Bronchial epithelial cell (primary cell): ENCODE measurements at regions not wholly inside any gene's neighbourhood (a gene's known extent, or its start where the extent isn't known, plus 50 kb on each side); places are given as distances from the start of the nearest gene placed in this dataset.

ENCODE experiments used
- DNase-seq: peaks from one replicate; pipeline ENCODE4 v3.0.0-alpha.2; 2010; ENCODE audit warnings: low read depth
- FAIRE-seq: peaks from 2 replicates; lab custom pipeline; 2011; peaks lifted over from hg19 to GRCh38; lab: Jason Lieb, UNC
- H3K27me3 ChIP-seq: 2 replicates; pipeline ENCODE4 v1.5.1; 2011; ENCODE audit warnings: low read length; ENCODE audit not compliant: control insufficient read depth, insufficient read depth
- H3K36me3 ChIP-seq: 2 replicates; pipeline ENCODE4 v1.5.1; 2011; ENCODE audit warnings: low read length; ENCODE audit not compliant: control insufficient read depth, insufficient read depth
- H3K4me3 ChIP-seq: 2 replicates; pipeline ENCODE4 v1.5.1; 2011; ENCODE audit warnings: mild to moderate bottlenecking, low read depth, low read length, control low read depth
- TF ChIP-seq, protein P1 (sequence below): IDR thresholded peaks from 2 replicates; pipeline ENCODE4 v1.5.1; 2011; ENCODE audit warnings: mild to moderate bottlenecking, moderate library complexity, low read length, control low read depth, inconsistent platforms; ENCODE audit not compliant: insufficient read depth, severe bottlenecking

DNA sequence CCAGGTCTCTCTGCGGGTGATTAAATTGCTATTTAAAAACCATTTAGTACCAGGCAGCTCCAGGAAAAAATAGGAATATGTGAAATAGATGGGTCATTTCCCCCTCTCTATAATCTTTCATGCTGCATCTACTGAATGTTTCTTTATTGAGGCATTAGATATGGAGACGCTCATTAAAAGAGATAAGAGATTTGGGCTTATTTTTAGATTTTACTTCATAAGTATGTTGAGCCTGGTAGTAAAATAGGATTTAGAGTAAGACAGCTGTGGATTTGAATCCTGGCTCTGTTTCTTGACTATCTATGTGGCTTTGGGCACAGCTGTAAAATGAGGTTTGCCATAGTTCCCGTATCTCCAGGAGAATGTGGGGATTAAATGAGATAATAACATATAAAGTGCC lies 451.0 kb upstream of the GRIA1 start:
- FAIRE-seq (no peak), DNase-seq (no peak)
- Histone ChIP-seq H3K27me3 (no peaks in the 10 kb centered on the region), H3K4me3 (no peak overlapping the region), H3K36me3 (no peaks in the 10 kb centered on the region)
- TF ChIP-seq, protein P1, sequence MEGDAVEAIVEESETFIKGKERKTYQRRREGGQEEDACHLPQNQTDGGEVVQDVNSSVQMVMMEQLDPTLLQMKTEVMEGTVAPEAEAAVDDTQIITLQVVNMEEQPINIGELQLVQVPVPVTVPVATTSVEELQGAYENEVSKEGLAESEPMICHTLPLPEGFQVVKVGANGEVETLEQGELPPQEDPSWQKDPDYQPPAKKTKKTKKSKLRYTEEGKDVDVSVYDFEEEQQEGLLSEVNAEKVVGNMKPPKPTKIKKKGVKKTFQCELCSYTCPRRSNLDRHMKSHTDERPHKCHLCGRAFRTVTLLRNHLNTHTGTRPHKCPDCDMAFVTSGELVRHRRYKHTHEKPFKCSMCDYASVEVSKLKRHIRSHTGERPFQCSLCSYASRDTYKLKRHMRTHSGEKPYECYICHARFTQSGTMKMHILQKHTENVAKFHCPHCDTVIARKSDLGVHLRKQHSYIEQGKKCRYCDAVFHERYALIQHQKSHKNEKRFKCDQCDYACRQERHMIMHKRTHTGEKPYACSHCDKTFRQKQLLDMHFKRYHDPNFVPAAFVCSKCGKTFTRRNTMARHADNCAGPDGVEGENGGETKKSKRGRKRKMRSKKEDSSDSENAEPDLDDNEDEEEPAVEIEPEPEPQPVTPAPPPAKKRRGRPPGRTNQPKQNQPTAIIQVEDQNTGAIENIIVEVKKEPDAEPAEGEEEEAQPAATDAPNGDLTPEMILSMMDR: no peak

DNA sequence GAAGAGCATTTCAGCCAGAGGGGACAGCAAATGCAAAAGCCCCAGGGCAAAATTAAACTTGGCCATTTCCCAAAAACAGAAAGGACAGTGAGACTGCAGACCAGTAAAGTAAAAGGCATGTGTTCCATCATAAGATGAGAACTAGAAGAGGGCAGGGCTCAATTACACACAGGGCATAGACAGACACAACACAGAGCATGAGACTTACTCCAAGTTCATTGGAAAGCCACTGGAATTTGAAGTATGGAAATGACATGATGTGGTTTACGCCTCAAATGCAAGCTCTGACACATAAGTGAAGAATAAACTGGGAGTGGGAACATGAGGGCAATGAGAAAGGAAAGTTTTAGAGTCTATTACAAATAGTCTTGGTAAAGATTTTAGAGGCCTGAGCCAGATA lies 446.6 kb upstream of the GRIA1 start:
- Histone ChIP-seq H3K27me3 (no peaks in the 10 kb centered on the region), H3K4me3 (no peak overlapping the region), H3K36me3 (no peaks in the 10 kb centered on the region)
- TF ChIP-seq, protein P1: no peak
- DNase-seq (peak; percentile 54), FAIRE-seq (no peak)

DNA sequence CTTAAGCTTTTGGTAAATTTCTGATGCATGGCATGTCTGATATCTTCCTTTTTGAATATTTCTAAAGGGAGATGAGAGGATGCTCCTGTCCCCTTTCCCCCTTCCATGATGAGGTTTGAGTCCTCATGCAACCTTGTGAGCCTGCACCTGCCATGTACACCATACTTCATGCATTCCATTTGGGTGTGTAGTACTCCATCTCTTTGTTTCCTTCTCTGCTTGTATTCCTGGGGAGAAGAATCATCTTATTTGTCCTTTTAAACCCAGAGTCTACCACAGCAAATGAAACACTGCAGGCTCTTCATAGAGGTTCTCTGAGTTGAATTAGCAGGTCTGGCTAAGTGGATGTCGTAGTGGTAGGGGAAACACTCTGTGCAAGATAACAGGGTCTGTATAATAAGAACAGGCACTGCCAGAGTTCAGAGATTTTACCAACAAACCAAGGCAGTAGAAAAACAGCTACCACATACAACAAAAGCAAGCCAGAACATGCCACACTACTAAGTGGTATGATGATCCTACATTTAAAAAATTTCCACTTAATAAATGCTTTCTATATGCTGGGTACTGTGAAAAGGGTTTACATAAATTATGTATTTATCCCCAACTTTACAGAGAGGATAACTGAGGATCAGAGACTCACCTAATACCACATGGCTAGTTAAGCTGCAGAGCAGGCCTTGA lies 439.8 kb upstream of the GRIA1 start:
- Histone ChIP-seq H3K4me3 (no peak overlapping the region), H3K27me3 (no peaks in the 10 kb centered on the region), H3K36me3 (no peaks in the 10 kb centered on the region)
- TF ChIP-seq, protein P1: no peak
- peak; percentile 29 for DNase-seq
- no peak for FAIRE-seq

DNA sequence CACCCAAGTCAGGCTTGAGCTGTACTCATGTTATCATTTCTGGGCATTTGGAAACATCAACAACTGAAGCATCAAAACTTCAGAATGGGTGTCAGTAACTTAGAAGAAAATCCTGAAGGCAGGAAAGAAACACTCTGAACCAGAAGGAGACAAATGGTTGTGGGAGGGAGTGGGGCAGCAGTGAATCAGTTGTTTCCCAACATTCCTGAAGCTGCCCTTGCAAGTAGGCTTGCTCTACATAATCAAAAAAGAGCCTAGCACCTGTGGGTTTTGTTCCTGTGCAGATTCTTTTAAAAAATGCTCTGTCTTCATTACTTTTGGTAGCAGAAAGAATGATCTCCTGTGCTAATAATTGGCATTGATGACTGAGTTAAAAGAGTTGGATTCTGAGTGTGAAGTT lies 424.2 kb upstream of the GRIA1 start:
- TF ChIP-seq, protein P1: no peak
- FAIRE-seq (no peak), DNase-seq (no peak)
- no peak overlapping the region for H3K4me3 ChIP-seq
- H3K27me3 ChIP-seq: no peaks in the 10 kb centered on the region
- no peaks in the 10 kb centered on the region for H3K36me3 ChIP-seq

DNA sequence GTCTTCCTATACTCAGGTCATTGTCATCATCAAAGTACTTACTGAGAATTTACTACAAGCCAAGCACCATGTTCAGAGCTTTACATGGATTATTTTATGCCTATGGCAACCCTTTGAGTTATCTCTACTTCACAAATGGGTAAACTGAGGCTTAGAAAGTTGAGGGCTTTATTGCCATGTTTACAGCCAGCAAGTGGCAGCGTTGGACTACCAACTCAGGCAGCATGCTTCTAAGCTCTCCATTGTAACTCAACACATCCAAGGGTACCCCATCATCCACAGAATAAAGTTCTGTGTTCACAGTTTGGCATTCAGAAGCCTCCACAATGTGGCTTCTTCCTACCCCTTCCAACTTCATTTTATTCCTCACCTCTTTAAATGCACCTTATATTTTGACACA lies 422.6 kb upstream of the GRIA1 start:
- DNase-seq (no peak), FAIRE-seq (no peak)

More for the DNA sequence above, 422.6 kb upstream of the GRIA1 start:
- TF ChIP-seq, protein P1: no peak
- Histone ChIP-seq H3K27me3 (no peaks in the 10 kb centered on the region), H3K4me3 (no peak overlapping the region), H3K36me3 (no peaks in the 10 kb centered on the region)
